ENCODE measurements at regions not wholly inside any gene's neighbourhood (a gene's known extent, or its start where the extent isn't known, plus 50 kb on each side); places are given as distances from the start of the nearest gene placed in this dataset.

DNA sequence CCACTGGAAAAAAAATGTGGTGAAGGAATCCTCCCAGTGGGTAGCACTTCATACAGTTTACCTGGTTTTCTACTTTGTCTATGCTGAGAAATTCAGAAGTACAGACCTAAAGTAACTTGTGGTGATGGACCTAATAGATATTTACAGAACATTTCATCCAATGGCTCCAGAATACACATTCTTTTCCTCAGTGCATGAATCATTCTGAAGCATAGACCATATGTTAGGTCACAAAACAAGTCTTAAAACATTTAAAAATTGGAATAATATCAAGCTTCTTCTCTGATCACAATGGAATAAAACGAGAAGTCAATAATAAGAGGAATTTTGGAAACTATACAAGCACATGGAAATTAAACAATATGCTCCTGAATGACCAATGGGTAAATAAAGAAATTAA is 450.1 kb upstream of the INTU start:
- FAIRE-seq (no peak), DNase-seq (ENCODE audit: low spot score) (no peak)

- no peak for DNase-seq (ENCODE audit: low spot score)
- FAIRE-seq = no peak
Measured at GRCh38 chr4:127188847-127189246, 443.9 kb upstream of the INTU start.

- DNase-seq (ENCODE audit: low spot score) = no peak
- no peak for FAIRE-seq
Measured at GRCh38 chr4:127194281-127194680, 438.5 kb upstream of the INTU start.

DNA sequence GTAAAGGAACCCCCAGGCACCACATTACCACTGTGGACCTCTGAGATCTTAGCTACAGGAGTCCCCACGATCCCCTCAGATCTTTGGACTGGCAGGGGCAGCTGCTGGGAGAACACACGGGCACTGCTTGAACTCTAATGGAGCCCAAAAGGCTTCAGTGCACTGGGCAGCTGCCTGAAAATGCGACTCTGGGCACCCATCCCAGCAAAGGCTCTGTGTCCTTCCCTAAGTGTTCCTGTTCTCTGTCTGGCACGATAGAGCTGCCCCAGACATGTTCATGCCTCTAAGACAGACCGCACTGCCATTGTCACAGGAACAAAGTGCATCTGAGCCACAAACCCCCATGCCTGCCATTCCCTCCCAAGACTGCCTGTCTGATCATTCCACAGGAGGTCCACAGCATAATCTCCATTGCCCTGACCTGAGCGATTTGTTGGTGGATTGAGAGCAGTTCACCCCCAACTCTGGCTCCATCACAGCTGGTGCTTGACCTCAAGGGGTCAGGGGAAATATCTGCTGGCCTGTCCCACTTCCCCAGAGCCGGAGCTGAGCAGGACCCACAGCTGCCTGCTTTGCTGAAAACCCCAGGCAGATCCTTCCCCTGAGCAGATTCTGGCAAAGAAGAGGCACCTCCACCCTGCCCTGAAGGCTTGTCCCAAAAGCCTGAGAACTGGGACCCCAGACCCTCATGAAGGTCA is 436.0 kb upstream of the INTU start:
- FAIRE-seq = no peak
- no peak for DNase-seq (ENCODE audit: low spot score)

DNA sequence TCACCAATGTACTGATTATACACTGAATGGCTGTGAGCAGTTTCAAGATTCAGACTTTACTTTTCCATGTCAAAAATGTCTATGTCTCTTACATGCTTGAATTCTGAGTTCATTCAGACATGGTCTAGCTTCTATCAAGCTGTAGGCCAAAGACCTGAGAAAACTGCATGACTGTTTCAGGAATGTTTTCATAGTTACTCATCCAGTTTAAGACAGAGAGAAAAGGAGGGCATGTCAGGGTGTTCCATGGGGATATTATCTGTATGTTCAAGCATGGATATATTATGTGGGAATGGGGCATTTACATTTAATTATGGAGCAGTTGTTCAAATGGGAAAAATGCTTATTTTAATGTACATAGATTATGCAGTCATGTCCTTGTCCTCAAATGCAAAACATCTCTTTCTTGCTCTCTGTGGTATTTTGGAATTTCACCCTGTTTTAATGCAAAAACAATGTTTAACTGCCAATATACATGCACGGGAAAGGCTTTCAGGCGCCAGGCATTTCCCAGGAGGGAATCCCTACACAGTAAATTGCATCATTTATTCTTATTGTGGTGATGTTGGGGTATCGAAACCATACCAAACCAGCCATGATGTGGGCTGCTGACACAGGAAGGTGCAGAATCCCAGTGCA is 429.1 kb upstream of the INTU start:
- FAIRE-seq (no peak), DNase-seq (ENCODE audit: low spot score) (no peak)

GRCh38 chr4:127204322-127204721 is 428.4 kb upstream of the INTU start:
- FAIRE-seq = no peak

DNA sequence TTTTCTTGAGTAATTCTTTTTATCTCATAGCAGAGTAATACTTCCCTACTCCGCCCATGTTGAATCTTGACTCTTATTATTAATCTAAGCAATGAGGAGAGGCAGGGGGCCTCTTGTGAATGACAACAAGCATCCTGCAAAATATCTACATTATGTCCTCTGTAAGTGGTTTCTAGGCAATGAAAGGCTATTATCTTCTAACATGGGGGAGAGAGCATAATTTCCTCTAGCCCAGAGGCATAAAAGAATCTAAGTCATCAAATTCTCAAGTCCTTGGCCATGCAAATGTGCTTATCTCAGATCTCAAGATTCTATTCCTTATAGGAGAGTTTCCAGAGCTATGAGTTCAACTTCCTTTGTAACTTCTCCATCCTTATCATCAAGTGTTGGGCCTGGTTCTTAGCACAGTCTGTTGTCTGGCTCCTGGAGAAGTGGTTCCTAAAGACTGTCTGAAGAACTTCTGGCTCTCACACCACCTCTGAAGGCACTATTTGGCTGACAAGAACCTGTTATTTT is 423.1 kb upstream of the INTU start:
- DNase-seq (ENCODE audit: low spot score) = no peak
- no peak for FAIRE-seq

More at GRCh38 chr4:127204322-127204721, 428.4 kb upstream of the INTU start:
- no peak for DNase-seq (ENCODE audit: low spot score)

- FAIRE-seq (no peak), DNase-seq (ENCODE audit: low spot score) (no peak)
Measured at GRCh38 chr4:127210893-127211649, 421.7 kb upstream of the INTU start.

DNA sequence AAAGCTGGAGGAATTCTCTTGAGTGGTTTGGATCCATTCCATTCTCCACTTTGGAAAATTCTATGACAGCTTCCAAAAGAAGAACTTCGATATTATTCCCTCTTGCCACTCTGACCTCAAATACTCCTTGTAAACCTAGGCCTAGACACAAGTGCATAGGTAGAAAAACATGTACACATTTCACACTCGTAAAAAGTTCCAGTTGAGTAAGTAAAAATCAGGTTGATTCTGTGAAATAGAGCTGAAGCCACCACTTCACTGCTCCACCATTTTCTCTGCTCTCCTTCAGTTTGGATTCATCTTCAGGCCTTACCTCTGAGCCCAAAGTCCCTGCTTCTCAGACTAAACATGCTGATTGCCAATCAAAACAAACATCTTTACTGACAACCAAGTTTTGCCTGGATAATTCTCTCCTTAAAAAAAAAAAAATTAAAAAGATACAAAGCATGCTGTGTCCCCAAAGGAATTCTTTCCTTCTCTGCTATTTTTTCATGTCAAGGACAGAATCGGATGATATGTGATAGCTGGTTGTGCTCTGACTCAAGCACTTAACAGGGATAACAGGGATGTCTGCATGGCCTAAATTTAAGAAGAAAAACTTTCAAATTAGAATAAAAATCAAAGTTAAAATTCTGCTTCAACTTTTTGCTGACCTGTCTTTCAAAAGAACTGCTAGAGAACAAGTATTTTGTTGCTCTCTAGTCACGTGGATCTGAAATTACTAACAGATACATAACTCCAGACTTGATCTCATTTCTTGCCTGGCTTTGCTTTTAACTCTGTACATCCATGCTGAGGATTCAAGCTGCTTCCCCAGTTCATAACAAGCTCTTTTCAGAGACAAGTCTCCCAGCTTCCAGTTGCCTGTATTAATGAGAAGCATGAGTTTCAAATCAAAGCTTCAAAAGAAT is 420.9 kb upstream of the INTU start:
- FAIRE-seq (no peak), DNase-seq (ENCODE audit: low spot score) (no peak)

DNA sequence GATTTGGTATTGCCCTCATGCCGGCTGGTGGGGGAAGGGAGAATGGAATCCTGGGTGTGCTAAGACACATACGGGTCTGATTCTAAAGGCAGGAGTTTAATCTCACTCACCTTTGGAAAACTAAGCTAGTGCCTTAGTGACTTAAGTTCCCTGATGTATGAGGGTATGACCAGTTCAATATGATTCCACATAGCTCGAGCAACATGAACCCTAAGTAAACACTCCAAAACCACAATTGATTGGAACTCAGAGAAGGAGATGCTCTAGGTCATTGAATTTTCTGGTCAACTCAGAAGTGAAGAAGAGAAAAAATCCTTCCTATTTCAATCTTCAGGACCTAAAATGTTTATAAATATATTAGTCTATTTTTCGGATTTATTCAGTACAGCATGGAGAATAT is 420.1 kb upstream of the INTU start:
- no peak for FAIRE-seq

DNA sequence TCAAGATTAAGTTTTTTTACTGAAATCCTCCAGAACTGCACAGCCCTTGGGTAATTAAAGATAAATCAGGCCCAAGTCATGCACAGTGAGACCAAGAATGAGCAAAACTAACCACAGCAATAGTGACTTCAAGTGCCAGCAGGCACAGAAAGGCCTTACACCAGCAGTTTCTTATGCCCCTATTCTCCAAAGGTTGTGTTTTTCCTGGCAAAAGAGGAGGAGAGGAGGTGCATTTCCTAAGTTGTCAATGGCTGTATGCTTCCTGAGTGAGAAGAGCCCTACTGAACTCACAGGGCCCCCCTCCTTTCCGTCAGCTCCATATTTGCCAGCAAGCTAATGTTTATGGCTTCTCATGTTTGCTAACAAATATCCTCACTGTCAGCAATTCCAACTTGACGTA is 418.7 kb upstream of the INTU start:
- FAIRE-seq = no peak

More for the DNA sequence above, 420.1 kb upstream of the INTU start:
- no peak for DNase-seq (ENCODE audit: low spot score)

GRCh38 chr4:127214931-127215330 is 417.8 kb upstream of the INTU start:
- DNase-seq (ENCODE audit: low spot score) (no peak), FAIRE-seq (no peak)

More for the DNA sequence above, 418.7 kb upstream of the INTU start:
- DNase-seq (ENCODE audit: low spot score) = no peak

DNA sequence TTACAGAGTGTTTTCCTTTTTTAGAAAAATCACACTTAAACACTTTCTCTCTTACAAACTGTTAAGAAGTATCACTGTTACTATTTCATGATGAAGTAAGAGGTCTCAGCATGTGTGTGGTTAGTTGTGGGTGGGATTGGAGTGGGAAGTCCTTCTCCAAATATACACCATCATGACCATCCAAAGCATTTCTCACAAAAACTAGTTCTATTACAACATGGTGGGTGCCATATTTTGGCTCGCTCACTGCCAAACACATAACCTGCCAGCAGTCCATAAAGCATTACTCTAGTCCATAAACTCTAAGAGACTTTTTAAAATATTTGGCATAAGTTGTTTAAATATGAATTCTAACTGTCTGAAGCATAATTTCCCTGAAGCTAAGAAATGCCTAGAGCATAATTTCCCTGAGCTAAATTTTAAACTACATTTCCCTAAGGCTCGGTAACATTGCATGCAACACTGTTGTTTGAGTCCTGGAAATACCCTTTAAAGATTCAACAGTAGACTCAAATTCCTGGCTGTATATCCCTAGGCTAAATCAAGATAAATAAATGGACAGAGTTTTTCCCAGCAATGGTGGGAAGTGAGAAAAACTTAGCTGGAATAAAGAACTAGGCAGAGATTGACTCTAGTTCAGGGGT is 415.0 kb upstream of the INTU start:
- DNase-seq (ENCODE audit: low spot score) = no peak

DNA sequence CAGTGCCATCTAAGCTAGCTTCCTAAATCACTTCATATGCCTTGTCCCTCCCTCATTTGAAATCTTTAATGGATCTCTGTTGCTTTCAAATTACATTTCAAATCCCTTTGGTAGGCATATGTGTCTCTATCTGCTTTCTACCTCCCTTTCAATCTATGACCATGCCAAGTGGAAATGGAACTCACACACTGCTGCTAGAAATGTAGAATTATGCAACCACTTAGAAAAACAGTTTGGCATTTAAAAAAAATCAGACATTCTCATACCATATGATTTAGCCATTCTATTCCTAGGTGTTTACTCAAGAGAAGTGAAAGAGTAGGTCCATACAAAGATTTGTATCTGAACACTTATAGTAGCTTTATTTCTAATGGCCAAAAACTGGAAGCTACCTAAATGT is 413.5 kb upstream of the INTU start:
- no peak for FAIRE-seq
- DNase-seq (ENCODE audit: low spot score) = no peak

More for the DNA sequence above, 415.0 kb upstream of the INTU start:
- FAIRE-seq = no peak

DNA sequence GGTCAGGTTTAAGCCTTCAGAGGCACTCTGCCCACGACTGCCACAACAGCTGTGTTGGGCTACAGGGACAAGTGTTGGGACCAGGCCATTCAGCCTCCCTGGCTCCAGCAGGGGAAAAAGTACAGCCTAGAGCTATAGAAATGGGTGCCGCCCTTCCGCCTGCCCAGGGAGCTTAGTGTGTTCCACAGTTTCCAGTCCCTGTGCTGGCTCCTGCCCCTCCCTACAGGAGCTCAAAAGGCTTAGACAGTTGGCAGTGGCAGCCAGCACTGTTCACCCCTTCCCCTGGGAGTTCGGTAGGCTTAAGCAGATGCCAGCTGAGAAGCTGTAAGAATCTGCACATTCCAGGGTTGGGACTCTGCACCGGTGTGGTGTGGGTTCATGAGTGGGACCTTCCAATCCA is 408.2 kb upstream of the INTU start:
- DNase-seq (ENCODE audit: low spot score) = no peak
- no peak for FAIRE-seq

- FAIRE-seq (no peak), DNase-seq (ENCODE audit: low spot score) (no peak)
Measured at GRCh38 chr4:127229855-127230608, 402.7 kb upstream of the INTU start.

DNA sequence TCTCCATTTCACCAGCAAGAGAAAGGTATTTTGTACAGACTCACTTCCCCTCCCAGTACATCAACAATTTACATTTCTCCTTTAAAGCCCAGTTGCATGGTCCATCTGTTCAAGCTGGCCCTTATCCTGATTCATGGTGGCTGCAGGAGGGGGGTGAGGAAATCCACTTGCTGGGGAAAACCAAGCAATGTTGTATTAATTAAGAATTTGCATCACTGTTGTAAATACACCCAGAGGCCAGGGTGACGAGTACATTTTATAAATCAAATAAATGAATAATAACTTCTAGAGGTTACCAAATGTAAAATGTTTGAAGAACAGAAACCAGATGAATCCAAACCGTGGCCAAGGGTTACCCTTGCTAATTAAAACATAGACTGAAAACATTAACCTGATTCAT is 395.9 kb upstream of the INTU start:
- DNase-seq (ENCODE audit: low spot score) (no peak), FAIRE-seq (no peak)

DNA sequence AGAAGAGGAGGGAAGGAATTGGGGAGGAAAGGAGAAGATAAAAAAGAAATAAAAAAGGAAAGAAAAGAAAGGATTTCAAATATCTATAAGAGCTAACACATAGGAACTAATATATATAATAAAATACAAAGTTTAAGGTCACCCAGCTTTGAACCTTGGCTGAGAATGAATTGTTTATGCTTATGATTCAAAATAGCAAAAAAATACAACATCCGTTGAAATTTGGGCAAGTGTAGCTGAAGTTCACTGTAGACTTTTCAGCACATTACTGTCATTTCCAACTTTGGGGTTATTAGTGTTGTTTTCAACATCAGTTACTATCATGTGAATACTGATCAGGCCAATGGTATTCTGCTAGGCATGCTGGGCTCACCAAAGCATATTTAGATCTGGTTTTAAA is 395.2 kb upstream of the INTU start:
- FAIRE-seq = no peak
- DNase-seq (ENCODE audit: low spot score) = no peak

GRCh38 chr4:127238956-127239475 is 393.7 kb upstream of the INTU start:
- DNase-seq (ENCODE audit: low spot score) (no peak), FAIRE-seq (no peak)
